HFFc6 (cell line): ENCODE measurements at regions not wholly inside any gene's neighbourhood (a gene's known extent, or its start where the extent isn't known, plus 50 kb on each side); places are given as distances from the start of the nearest gene placed in this dataset.

Experiments
- DNase-seq: peaks from one replicate; pipeline ENCODE4 v3.0.0-alpha.2; 2018
- H3K27ac Mint-ChIP-seq: 2 replicates; pipeline ENCODE4 v1.8.0; 2020; ENCODE audit warnings: mild to moderate bottlenecking, mixed read lengths
- H3K27me3 Mint-ChIP-seq: 2 replicates; pipeline ENCODE4 v1.8.0; 2021; ENCODE audit warnings: mild to moderate bottlenecking, moderate library complexity, mixed read lengths; ENCODE audit not compliant: insufficient read depth
- H3K36me3 Mint-ChIP-seq: 2 replicates; pipeline ENCODE4 v1.8.0; 2021; ENCODE audit warnings: low read depth, mixed read lengths
- H3K4me1 Mint-ChIP-seq: 2 replicates; pipeline ENCODE4 v1.8.0; 2020; ENCODE audit warnings: low read depth, mixed read lengths
- H3K4me3 Mint-ChIP-seq: 2 replicates; pipeline ENCODE4 v1.8.0; 2020; ENCODE audit warnings: mild to moderate bottlenecking, moderate library complexity, mixed read lengths
- H3K9me3 Mint-ChIP-seq: 2 replicates; pipeline ENCODE4 v1.8.0; 2020; ENCODE audit warnings: mild to moderate bottlenecking, mixed read lengths
- TF ChIP-seq, protein P1 (sequence below): fragments of 200-600 bp; sonication (generic); IDR thresholded peaks from 2 replicates; pipeline ENCODE4 v1.5.0; 2021; ENCODE audit warnings: antibody characterized with exemption, mild to moderate bottlenecking

DNA sequence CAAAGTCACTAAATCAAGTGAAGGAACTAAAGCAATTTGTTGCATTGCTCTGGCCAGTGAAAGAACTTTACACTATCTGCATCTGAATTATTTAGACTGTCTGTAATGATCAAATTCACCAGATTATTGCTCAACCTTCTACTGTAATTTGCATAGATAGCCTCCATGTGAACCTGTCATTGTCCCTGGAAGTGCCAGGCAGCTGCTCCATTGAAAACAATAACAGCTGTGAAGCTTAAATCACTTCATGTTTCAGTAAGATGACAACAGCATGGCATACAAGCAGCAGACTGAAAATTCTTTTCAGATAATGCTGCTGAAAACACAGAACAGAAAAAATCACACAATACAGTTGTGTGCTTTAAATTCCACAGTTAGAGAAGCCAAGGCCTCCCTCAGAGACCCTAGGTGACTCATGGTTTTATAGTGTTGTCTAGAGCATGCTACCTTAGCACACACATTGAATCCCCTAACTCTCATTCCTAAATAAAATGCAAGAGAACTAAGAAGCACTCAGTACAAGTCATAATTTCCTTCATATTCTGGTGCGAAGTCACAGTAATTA lies 248.9 kb downstream of the TPBG start:
- Mint-ChIP-seq H3K4me3 (no peak overlapping the region), H3K9me3 (no peaks in the 10 kb centered on the region), H3K36me3 (no peaks in the 10 kb centered on the region), H3K4me1 (no peaks in the 10 kb centered on the region), H3K27ac (no peak overlapping the region), H3K27me3 (peaks cover 12% of the 10 kb centered on the region)
- DNase-seq = no peak
- TF ChIP-seq, protein P1, sequence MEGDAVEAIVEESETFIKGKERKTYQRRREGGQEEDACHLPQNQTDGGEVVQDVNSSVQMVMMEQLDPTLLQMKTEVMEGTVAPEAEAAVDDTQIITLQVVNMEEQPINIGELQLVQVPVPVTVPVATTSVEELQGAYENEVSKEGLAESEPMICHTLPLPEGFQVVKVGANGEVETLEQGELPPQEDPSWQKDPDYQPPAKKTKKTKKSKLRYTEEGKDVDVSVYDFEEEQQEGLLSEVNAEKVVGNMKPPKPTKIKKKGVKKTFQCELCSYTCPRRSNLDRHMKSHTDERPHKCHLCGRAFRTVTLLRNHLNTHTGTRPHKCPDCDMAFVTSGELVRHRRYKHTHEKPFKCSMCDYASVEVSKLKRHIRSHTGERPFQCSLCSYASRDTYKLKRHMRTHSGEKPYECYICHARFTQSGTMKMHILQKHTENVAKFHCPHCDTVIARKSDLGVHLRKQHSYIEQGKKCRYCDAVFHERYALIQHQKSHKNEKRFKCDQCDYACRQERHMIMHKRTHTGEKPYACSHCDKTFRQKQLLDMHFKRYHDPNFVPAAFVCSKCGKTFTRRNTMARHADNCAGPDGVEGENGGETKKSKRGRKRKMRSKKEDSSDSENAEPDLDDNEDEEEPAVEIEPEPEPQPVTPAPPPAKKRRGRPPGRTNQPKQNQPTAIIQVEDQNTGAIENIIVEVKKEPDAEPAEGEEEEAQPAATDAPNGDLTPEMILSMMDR = no peak

DNA sequence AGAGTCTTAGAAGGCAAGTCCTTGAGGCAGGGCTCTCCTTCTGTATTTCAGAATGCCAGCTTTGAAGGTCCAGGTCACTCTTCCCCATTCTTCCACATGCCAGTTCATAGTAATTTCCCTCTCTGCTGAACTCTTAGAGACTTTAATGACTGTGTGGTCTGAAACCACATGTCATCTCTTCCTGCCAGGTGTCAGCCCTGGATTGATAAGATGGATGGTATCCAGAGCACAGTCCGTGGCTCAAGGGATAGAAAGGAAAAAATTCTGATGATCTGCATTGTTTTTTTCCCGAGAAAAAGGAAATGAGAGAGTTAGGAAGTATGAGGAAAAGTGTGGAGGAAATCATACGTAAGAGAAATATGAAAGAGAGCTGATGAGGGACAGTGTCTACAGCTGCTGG lies 250.9 kb downstream of the TPBG start:
- Mint-ChIP-seq H3K27ac (no peak overlapping the region), H3K4me3 (no peak overlapping the region), H3K9me3 (no peaks in the 10 kb centered on the region), H3K36me3 (no peaks in the 10 kb centered on the region), H3K4me1 (no peaks in the 10 kb centered on the region), H3K27me3 (peaks cover 10% of the 10 kb centered on the region)
- TF ChIP-seq, protein P1 = no peak
- no peak for DNase-seq

DNA sequence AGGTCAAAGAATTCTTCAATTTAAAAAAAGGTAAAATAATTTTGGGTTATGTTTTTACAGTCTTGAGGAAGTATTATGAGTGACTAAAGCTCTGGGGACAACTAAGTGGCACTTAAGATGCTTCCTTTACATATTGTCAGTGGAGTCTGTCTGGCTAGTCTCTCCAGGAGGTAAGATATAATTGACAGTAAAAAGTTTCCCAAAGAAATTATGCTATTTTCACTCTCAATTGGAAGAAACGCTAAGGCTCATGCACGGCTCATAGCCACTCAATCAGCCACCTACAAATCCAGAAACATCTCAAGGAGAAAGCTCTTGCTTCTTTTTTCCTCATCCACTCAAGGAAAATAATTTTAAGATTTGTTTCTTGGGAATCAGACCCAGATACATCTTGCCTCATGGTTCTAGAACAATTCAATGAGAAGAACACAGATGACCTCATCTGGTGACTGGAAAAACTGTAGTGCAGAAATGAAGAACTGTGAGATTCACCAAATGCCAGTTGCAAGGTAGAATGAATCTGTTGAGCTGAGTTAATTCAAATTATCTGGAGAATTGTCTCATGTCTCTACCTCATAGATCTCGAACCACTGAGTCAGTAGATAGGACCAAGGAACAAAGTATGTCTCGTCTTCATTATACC lies 252.9 kb downstream of the TPBG start:
- no peak overlapping the region for H3K4me3 Mint-ChIP-seq
- TF ChIP-seq, protein P1 = peak; percentile 25; the same call in 1 of the 2 replicates
- no peaks in the 10 kb centered on the region for H3K4me1 Mint-ChIP-seq
- peak; percentile 10 for DNase-seq
- no peak overlapping the region for H3K27ac Mint-ChIP-seq
- no peaks in the 10 kb centered on the region for H3K36me3 Mint-ChIP-seq
- peaks cover 7% of the 10 kb centered on the region for H3K27me3 Mint-ChIP-seq
- H3K9me3 Mint-ChIP-seq = no peaks in the 10 kb centered on the region

GRCh38 chr6:82617648-82618047 lies 254.0 kb downstream of the TPBG start:
- TF ChIP-seq, protein P1 = no peak
- H3K9me3 Mint-ChIP-seq = no peaks in the 10 kb centered on the region
- no peaks in the 10 kb centered on the region for H3K4me1 Mint-ChIP-seq
- H3K36me3 Mint-ChIP-seq = no peaks in the 10 kb centered on the region
- no peak for DNase-seq
- no peak overlapping the region for H3K27ac Mint-ChIP-seq
- peaks cover 13% of the 10 kb centered on the region for H3K27me3 Mint-ChIP-seq
- no peak overlapping the region for H3K4me3 Mint-ChIP-seq

GRCh38 chr6:82619573-82619972 lies 256.0 kb downstream of the TPBG start:
- no peaks in the 10 kb centered on the region for H3K36me3 Mint-ChIP-seq
- peaks cover 19% of the 10 kb centered on the region for H3K27me3 Mint-ChIP-seq
- TF ChIP-seq, protein P1 = no peak
- no peak overlapping the region for H3K4me3 Mint-ChIP-seq
- no peak overlapping the region for H3K27ac Mint-ChIP-seq
- no peaks in the 10 kb centered on the region for H3K9me3 Mint-ChIP-seq
- no peak for DNase-seq
- no peaks in the 10 kb centered on the region for H3K4me1 Mint-ChIP-seq
